WERI-Rb-1 (cell line): ENCODE measurements at regions not wholly inside any gene's neighbourhood (a gene's known extent, or its start where the extent isn't known, plus 50 kb on each side); places are given as distances from the start of the nearest gene placed in this dataset.

ENCODE experiments used
- DNase-seq: peaks from one replicate; pipeline ENCODE4 v3.0.0-alpha.2; 2020
- H3K27ac ChIP-seq: fragments of 250-450 bp; sonication (Bioruptor Pico); 2 replicates; pipeline ENCODE4 v1.5.1; 2020; ENCODE audit warnings: mild to moderate bottlenecking, moderate library complexity
- H3K27me3 ChIP-seq: fragments of 250-450 bp; sonication (Bioruptor Pico); 2 replicates; pipeline ENCODE4 v1.5.1; 2021; ENCODE audit warnings: mild to moderate bottlenecking, low read depth, moderate library complexity; ENCODE audit not compliant: insufficient read depth, severe bottlenecking
- H3K36me3 ChIP-seq: fragments of 250-450 bp; sonication (Bioruptor Pico); 2 replicates; pipeline ENCODE4 v1.5.1; 2020; ENCODE audit warnings: mild to moderate bottlenecking, moderate library complexity
- H3K4me3 ChIP-seq: 2 replicates; pipeline ENCODE4 v1.5.1; 2011; ENCODE audit warnings: low read depth, mild to moderate bottlenecking, control low read depth, low read length
- H3K9me3 ChIP-seq: fragments of 250-450 bp; sonication (Bioruptor Pico); 2 replicates; pipeline ENCODE4 v1.5.1; 2021; ENCODE audit warnings: mild to moderate bottlenecking, moderate library complexity; ENCODE audit not compliant: severe bottlenecking
- TF ChIP-seq, protein P1 (sequence below): IDR thresholded peaks from 2 replicates; pipeline ENCODE4 v1.5.1; 2011; ENCODE audit warnings: low read depth, mild to moderate bottlenecking, control low read depth, inconsistent platforms, low read length

- H3K27ac ChIP-seq: no peak overlapping the region
- no peak overlapping the region for H3K4me3 ChIP-seq
- no peaks in the 10 kb centered on the region for H3K36me3 ChIP-seq
- TF ChIP-seq, protein P1, sequence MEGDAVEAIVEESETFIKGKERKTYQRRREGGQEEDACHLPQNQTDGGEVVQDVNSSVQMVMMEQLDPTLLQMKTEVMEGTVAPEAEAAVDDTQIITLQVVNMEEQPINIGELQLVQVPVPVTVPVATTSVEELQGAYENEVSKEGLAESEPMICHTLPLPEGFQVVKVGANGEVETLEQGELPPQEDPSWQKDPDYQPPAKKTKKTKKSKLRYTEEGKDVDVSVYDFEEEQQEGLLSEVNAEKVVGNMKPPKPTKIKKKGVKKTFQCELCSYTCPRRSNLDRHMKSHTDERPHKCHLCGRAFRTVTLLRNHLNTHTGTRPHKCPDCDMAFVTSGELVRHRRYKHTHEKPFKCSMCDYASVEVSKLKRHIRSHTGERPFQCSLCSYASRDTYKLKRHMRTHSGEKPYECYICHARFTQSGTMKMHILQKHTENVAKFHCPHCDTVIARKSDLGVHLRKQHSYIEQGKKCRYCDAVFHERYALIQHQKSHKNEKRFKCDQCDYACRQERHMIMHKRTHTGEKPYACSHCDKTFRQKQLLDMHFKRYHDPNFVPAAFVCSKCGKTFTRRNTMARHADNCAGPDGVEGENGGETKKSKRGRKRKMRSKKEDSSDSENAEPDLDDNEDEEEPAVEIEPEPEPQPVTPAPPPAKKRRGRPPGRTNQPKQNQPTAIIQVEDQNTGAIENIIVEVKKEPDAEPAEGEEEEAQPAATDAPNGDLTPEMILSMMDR: no peak
- no peaks in the 10 kb centered on the region for H3K27me3 ChIP-seq
- H3K9me3 ChIP-seq: no peaks in the 10 kb centered on the region
- no peak for DNase-seq
These were observed 111.9 kb downstream of the GPAM start for GRCh38 chr10:112071596-112072133.

GRCh38 chr10:112078003-112078402 lies 105.6 kb downstream of the GPAM start:
- Histone ChIP-seq H3K4me3 (no peak overlapping the region), H3K9me3 (no peaks in the 10 kb centered on the region), H3K36me3 (no peaks in the 10 kb centered on the region), H3K27ac (no peak overlapping the region), H3K27me3 (no peaks in the 10 kb centered on the region)
- TF ChIP-seq, protein P1: no peak
- no peak for DNase-seq

- H3K9me3 ChIP-seq: no peaks in the 10 kb centered on the region
- TF ChIP-seq, protein P1: no peak
- DNase-seq: no peak
- no peaks in the 10 kb centered on the region for H3K27me3 ChIP-seq
- no peaks in the 10 kb centered on the region for H3K36me3 ChIP-seq
- H3K27ac ChIP-seq: no peak overlapping the region
- H3K4me3 ChIP-seq: no peak overlapping the region
These were observed 103.3 kb downstream of the GPAM start for GRCh38 chr10:112080231-112080630.

GRCh38 chr10:112082120-112082519 lies 101.4 kb downstream of the GPAM start:
- H3K36me3 ChIP-seq: no peaks in the 10 kb centered on the region
- H3K27me3 ChIP-seq: no peaks in the 10 kb centered on the region
- H3K9me3 ChIP-seq: no peaks in the 10 kb centered on the region
- TF ChIP-seq, protein P1: no peak
- no peak overlapping the region for H3K4me3 ChIP-seq
- no peak overlapping the region for H3K27ac ChIP-seq
- DNase-seq: no peak

- Histone ChIP-seq H3K4me3 (no peak overlapping the region), H3K27ac (no peak overlapping the region), H3K27me3 (no peaks in the 10 kb centered on the region), H3K36me3 (no peaks in the 10 kb centered on the region), H3K9me3 (no peaks in the 10 kb centered on the region)
- TF ChIP-seq, protein P1: no peak
- DNase-seq: no peak
These were observed 100.1 kb downstream of the GPAM start for GRCh38 chr10:112083472-112083871.

- H3K9me3 ChIP-seq: no peaks in the 10 kb centered on the region
- TF ChIP-seq, protein P1: no peak
- no peaks in the 10 kb centered on the region for H3K36me3 ChIP-seq
- H3K27ac ChIP-seq: no peak overlapping the region
- DNase-seq: no peak
- H3K27me3 ChIP-seq: peaks cover 4% of the 10 kb centered on the region
- H3K4me3 ChIP-seq: no peak overlapping the region
These were observed 95.6 kb downstream of the GPAM start for GRCh38 chr10:112087953-112088456.
